NCI-H524 treated with DMSO at 0.1 percent for 48 hours (cell line): ENCODE measurements at regions not wholly inside any gene's neighbourhood (a gene's known extent, or its start where the extent isn't known, plus 50 kb on each side); places are given as distances from the start of the nearest gene placed in this dataset.

Experiments used
- DNase-seq: peaks from one replicate; lab custom pipeline; 2025; lab: John Stamatoyannopoulos, UW

DNA sequence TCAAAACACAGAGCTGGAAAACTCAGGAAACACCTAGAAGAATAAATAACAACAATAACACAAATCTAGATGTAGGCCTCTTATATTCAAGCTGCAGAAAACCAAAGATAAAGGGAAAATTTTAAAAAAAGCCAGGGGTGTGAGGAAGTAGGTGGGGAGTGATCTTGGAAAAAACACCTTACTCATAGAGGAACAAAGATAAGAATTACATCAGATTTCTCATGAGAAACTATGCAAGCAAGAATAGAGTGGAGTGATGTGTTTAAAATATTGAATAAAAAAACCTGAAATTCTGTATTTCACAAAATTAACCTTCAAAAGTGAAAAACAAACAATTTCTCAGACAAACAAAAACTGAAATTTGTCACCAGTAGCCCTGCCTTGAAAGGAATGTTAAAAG is 265.5 kb upstream of the RGS18 start:
- DNase-seq: no peak

DNA sequence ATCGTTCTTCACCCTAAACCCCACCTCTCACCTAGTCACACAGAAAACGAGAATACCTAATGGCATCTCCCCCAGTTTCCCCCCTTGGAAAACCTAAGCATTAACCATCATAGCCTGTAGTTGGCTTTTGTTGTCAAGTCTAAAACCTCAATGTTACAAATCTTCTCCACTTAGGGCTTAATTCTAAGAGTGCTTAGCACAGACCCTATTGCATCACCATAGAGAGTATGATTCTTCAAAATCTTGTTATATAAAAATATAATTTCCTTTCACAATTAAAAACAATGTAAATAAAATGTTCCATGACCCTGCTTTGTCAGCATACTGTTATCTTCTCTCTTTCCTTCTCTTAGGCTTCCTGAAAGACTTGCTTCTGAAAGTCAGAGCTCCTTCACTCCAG is 263.2 kb upstream of the RGS18 start:
- DNase-seq: no peak

DNA sequence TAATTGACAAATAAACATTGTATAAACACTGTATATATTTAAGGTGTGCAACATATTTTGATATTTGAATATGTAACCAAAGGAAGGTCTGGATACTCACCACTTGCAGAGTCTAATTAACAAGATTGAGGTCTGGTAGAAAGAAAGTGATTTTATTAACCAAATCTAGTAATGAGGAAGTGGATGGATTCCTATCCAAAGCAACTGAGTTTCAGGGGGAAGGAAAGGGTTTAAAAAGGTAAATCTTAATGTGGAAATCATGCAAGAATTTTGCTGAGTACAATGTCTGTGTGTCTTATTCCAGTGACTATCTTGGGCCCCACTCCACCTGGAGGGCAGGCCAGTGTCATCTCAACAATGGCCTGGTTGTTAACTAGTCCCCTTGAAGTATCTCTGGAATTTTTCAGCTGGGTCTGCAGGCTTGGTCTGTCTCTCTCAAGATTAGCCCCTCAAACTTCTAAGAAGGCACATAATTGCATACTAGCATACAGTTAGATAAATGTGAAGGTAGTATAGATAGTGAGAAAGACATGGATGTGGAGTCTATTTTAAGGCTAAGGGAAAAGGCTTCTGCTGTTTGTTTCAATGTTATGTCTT is 262.7 kb upstream of the RGS18 start:
- DNase-seq: no peak

DNA sequence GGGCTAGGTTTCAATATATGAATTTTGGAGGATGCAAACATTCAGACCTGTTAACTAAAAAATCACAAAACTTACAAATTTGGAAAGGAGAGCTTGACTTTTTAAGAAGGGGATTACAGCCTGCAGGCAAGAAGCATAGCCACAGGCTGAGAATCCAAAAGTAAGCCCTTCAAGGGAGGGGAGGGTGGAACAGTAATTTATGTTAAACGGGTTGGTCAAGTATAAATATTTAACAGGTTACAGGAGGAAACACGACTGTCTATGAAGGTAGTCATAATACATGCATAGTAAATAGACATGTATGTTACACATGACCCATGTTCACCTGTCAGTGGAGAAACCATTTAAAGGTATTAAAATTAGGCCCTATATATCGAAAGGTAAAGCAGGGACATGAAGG is 261.1 kb upstream of the RGS18 start:
- DNase-seq: no peak

DNA sequence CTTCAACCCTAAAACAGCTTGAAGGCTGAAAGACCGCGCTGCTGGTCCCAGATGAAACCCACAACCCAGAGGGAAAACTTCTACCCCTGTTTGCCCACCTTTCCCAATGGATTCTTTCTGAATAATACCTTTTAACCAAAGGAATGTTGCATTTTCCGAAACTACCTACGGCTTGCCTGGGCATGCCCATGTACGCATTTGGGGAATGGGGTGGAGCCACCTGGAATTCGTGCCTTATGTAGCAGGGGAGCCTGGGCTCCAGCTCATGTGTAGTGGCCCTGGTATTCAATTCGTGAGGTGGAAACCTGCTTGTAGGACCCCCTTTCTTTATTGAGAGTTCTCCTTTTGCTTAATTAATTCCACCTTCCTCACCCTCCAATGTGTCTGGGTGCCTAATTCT is 256.6 kb upstream of the RGS18 start:
- no peak for DNase-seq

DNA sequence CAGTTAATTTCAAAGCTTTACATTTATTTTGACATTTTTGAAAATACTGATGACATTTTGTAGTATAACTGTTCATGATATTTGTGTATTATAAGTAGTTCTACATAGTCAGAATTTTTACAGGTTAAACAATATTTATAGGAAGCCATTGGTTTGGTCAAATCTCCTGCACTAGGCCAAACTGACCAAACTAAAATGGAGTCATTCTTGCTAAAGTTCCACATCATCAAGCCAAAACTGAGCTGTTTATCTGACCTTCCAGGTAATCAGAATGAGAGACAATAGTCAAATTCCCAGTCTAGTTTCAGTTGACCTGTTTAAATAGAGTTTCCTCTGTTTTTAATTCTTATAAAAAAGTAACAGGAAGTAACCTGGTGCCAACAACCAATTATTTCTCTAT is 253.3 kb upstream of the RGS18 start:
- no peak for DNase-seq

DNA sequence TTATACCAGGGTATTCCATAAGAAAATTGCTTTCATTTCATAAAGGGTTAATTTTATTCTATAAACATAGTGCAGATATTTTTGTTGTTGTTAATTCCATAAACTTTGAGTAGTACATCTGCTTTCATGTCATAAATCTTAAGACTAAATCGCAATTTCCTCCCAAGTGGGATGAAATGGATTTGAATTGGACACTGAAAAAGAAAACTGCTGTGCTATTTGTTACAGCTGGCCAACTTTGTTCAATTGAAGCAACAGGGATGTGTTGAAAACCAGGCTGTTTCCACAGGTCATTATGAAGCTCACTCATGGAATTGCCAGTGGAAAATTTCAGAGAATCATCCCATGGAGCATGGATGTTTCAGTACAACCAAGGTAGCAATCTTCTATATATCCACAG is 252.5 kb upstream of the RGS18 start:
- no peak for DNase-seq

DNA sequence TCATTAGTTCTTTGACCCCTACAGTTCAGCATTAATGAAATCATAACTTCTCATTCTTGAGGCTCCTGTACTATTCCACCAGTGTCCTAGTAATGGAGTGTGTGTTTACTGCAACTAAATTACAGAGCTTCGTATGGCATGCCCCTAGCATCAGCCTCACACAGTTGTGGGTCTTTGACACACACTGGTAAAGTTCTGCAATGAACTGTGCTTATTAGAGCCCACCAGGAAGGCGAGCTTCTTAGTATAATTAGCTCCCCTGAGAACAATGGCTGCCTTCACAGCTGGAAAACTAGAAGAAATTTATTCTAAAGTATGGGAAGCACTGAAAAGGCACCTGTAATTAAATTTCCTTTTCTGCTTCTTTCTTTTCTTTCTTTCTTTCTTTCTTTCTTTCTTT is 251.1 kb upstream of the RGS18 start:
- DNase-seq: no peak

DNA sequence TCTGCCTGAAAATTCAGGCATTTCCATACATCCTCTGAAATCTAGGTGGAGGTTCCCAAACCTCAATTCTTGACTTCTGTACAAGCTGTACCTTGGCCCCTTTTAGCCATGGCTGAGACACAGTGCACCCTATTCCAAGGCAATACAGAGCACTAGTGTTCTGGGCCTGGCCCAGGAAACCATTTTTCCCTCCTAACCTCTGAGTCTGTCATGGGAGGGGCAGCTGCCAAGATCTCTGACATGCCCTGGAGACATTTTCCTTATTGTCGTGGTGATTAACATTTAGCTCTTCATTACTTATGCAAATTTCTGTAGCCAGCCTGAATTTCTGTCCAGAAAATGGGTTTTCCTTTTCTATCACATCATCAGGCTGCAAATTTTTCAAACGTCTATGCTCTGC is 248.0 kb upstream of the RGS18 start:
- no peak for DNase-seq

DNA sequence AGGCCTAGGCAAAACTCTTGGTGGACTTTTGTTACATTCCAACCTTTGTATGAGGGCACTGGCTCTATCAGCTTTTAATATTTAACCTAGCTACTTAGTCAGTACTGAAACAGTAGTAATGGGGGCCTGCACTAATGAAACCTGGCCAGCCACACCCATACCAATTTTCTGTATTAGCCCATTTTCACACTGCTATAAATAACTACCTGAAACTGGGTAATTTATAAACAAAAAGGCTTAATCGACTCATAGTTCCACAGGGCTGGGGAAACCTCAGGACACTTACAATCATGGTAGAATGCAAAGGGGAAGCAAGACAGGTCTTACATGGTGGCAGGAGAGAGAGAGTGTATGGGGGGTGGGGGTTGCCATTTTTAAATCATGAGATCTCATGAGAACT is 245.7 kb upstream of the RGS18 start:
- DNase-seq: no peak

DNA sequence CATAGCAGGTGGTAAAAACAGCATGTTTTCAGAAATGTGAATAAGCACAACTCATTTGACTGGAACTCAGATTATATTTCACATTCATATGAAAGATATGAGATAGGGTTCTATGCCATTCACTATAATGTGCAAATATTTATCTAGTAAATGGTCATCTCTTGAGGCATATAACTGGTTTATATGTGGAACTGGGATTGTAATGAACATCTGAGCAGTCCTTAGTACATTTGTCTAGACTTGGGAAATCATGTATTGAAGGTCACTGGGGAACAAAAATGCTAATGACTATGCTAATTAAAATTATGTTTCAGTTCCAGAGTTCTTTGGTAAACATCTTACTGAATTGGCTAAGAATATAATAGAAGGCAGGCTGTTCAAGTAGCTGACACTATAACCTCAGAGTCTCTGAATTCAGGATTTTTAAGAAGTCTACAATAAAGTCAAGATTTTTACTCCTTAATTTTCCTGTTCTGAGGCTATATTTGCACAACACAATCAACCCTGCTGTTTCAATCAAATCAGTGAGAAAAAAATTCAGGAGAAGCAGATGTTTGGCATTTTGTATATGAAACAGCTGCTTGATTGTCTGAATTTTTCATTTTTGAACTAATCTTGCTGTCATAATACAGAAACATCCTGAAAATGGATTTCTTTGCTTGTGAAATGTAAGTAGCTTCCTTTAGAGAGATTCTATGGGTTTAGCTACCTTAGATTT is 244.8 kb upstream of the RGS18 start:
- DNase-seq: no peak

DNA sequence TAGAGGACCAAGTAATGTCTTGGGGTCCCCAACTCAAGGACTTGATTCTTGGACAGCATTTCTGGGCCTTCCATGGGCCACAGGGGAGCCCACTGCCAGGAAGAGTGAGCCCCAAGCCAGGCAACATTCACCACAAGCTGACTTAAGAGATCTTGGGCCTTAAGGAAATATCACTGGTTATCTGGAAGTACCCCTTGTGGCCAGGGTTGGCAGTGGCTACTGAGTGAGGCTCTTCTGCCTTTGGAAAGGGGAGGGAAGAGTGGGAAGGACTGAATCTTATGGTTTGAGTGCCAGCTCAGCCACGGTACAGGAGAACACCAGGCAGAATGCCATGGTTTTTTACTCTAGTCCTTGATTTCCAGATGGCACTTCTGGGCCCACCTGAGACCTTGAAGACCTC is 228.9 kb upstream of the RGS18 start:
- DNase-seq: no peak

DNA sequence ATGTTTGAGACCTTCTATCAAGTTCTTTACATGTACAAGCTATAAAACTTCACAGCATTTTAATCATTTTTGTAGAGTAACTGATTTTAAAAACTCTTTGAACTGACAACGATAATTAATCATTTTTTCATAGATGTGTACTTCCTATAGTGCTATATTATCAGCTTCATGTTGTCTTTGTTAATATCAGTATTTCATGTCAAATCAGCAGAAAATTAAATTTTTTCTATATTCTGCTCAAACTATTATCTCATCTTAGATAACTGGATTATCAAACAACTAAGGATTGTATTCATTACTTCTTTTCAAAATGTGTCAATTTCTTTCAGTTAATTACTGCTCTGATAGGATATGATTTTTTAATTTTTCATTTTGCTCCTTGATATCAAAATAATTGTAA is 214.6 kb upstream of the RGS18 start:
- DNase-seq: no peak

DNA sequence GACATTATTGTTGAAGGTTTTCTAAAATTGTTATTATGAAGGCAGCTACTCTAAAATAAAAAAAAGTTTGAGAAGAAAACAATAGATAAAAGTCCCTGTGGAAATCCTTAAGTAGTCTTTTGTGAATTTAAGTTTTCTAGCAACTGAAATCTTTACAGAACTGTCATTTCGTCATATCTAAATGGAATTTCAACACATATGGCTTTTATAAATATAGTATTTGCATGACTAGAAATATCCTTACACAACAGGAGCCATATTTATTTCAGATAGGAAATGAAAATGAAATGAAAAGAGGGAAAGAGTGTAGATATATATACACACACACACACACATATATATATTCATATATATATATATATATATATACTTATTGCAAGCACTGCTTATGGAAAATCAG is 204.7 kb upstream of the RGS18 start:
- DNase-seq: no peak

DNA sequence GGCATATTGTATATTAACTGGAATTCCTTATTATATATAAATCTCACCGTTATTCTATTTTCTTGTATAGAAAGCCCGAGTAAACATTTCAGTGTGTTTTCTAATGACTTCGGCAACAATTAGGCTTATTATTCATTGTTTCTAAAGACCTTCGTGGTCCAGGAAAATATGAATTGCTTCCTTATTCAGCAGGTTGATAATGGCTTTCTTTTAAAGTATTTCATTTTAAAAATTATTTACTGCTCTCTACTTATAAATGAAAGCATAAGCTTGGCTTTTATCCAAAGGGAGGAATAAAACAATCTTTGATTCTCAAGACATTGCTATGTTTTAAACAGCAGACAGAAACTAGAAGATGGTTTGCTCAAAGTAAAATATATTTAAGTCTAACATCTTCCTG is 198.4 kb upstream of the RGS18 start:
- no peak for DNase-seq

DNA sequence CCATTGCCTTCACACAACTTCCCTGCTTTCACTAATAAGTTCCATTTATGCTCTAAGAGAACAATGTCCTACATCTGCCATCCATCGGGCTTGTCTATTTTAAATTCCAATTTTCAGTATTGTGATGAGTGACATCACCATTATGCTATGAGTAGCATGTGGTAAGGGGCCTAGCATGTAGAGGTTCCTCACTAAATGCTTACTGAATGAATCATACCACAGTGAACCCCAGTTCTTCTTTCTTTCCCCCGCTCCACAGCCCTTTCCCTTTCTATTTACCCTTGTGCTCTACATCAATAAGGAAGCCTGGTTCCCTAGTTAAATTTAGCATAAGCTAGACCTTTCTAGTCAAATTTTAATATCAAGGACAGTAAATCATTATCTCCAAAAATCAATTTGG is 195.0 kb upstream of the RGS18 start:
- no peak for DNase-seq

DNA sequence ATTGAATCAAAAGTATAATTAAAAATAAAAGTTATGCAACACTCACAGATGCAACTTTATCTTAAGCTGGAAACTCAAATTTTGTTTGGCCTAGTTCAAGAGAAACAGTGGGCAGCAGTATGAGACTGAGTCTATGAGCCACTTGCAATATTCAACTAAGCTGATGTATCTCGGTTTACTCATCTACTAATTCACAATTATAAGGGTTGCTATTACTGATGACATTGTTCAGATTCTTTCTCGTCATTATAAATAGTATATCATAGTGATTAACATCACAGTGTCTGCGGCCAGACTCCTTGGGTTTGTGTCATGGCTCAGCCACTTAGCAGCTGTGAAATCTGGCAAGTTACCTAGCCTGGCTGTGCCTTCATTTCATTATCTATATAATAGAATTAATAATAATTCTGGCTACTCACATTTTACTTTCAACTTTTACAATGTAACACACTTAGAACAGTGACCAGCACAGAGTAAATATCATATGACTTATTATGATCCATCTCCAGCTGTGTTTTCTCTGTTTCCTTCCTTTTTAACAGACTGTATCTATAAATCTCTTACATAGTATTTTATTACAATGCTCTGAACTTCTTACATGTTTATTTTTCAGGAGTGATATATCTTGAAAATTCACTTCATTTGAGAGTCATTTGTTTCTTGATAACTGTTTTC is 194.3 kb upstream of the RGS18 start:
- no peak for DNase-seq

DNA sequence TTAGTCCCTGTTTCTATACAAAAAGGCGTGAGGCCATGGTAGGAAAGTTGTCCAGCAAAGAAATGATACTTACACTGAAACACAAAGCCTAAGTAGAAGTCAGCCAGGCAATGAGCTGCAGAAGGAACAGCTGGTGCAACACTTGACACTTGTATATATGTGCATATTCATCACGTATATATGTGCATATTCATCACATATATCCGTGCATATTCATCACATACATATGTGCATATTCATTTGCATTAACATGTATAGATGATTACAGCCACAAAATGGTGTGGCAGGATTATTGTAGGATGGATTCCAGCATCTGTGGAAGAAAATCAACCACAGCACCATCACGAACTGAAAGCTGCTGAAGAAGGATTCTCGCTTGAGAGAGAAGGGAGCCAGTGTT is 189.0 kb upstream of the RGS18 start:
- no peak for DNase-seq

DNA sequence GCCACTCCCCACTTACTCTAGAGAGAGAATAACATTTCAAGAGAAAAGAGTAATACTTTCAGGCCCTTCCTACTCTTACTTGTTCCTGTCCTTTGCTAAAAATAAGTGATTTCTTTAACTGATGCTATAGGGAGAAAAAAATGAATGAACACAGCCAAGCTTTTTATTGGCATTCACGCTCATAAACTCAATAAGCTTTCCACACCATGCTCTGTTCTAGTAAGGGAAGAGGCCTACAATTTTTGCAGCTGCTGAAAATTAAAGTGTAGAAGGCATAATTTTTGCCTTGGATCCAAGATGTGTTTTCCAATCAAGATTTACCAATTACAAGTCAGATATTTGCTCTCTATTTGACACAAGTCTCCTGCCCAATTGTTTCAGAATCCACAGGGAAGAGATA is 188.1 kb upstream of the RGS18 start:
- no peak for DNase-seq

DNA sequence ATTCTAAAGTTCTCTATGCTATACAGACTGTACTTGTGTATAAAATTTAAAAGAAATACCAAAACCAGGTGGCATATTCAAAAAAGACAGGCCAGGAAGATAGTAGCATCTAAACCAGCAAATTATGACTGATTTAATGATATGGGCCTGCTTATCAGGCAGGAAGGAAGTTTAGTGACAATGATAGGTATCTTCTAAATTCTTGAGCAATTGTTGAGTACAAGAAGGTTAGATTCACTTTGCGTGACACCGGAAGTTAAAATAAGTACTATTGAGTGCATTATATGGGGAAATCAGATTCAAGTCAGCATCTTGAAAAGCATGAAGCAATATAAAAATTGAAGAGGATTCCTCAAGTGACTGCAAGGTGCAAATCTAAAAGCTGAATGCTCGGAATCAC is 186.8 kb upstream of the RGS18 start:
- DNase-seq: no peak

DNA sequence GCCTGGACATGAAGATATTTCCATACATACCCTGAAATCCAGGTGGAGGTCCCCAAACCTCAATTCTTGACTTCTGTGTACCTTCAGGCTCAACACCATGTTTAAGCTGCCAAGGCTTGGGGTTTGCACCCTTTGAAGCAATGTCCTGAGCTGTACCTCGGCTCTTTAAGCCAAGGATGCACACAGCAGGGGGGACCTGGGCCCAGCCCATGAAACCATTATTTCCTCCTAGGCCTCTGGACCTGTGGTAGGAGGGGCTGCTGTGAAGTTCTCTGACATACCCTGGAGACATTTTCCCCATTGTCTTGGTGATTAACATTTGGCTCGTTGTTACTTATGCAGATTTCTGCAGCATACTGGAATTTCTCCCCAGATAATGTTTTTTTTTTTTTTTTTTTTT is 184.3 kb upstream of the RGS18 start:
- DNase-seq: no peak

DNA sequence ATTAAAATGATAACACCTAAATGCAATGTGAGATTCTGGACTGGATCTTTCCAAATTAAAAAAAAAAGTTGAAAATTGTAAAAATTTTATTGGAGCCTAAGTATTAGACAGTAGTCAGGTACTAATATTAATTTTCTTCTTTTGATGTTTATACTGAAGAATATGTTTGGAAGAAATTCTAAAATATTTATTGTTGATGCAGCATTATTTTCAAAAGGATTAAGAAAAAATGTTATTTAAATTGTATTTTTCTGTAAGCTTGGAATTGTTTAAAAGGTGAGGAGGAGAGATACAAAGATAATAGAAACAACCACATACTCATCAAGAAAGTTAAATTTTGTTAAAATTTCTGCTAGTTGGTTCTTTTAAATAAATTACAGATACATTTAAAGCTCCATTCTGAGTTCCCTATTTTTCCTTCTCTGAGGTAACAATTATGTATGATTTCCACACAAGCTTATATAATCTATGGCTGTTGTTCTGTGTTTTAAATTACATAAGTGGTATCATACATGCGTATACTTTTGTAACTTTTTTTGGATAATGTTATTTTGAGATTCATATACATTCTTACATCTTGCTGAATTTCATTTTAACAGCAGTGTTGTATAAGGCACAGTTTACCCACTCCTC is 180.3 kb upstream of the RGS18 start:
- no peak for DNase-seq

DNA sequence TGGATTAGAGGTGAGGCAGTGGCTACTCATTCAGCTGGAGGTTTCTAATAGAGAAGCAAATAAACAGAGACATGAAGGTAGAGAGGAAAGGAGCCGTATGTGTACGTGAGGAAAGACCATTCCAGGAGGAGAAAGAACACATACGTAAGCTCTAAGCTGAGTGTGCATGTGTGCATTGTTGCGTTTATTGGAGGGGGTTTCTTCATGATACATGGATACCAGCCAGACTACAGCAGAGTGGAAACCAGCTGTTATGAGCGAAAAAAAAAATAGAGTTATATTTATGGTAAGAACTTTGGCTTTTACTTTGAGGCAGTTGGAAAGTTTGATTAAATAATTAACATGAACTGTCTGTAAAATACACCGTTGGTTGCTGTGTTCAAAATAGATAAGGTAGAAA is 173.4 kb upstream of the RGS18 start:
- no peak for DNase-seq
